IPS-NIHi7 (cell line): ENCODE measurements at regions not wholly inside any gene's neighbourhood (a gene's known extent, or its start where the extent isn't known, plus 50 kb on each side); places are given as distances from the start of the nearest gene placed in this dataset.
"Not testable (repeated sequence)": the region's sequence is repeated elsewhere in the genome, so short reads cannot be mapped to it uniquely, and the experiment has no call there.

ENCODE experiments used
- DNase-seq: peaks from one replicate; pipeline ENCODE4 v3.0.0; 2012; ENCODE audit warnings: mixed read lengths; ENCODE audit errors: extremely low spot score

GRCh38 chr3:139134678-139135372, 90.1 kb upstream of the PRR23C start:
- DNase-seq: no peak

- no peak for DNase-seq
These were observed 91.0 kb upstream of the PRR23C start for GRCh38 chr3:139135657-139136056.

GRCh38 chr3:139136469-139137202, 91.9 kb upstream of the PRR23C start:
- no peak for DNase-seq

GRCh38 chr3:139140553-139140952, 95.9 kb upstream of the PRR23C start:
- DNase-seq: no peak

- DNase-seq: not testable (repeated sequence)
These were observed 101.3 kb upstream of the PRR23C start for GRCh38 chr3:139145980-139146379.

GRCh38 chr3:139151530-139151929, 106.8 kb upstream of the PRR23C start:
- no peak for DNase-seq

GRCh38 chr3:139153434-139153833, 108.7 kb upstream of the PRR23C start:
- DNase-seq: not testable (repeated sequence)

- DNase-seq: no peak
These were observed 112.7 kb upstream of the PRR23C start for GRCh38 chr3:139157161-139157932.

- DNase-seq: no peak
These were observed 114.7 kb upstream of the PRR23C start for GRCh38 chr3:139159356-139159755.

GRCh38 chr3:139173372-139174108, 128.8 kb upstream of the PRR23C start:
- DNase-seq: no peak

GRCh38 chr3:139180489-139180888, 135.8 kb upstream of the PRR23C start:
- no peak for DNase-seq

GRCh38 chr3:139182143-139182542, 137.5 kb upstream of the PRR23C start:
- no peak for DNase-seq

GRCh38 chr3:139182598-139182997, 137.9 kb upstream of the PRR23C start:
- no peak for DNase-seq

GRCh38 chr3:139185527-139185926, 140.8 kb upstream of the PRR23C start:
- DNase-seq: no peak

- no peak for DNase-seq
These were observed 142.5 kb upstream of the PRR23C start for GRCh38 chr3:139187154-139187553.

GRCh38 chr3:139187648-139188047, 143.0 kb upstream of the PRR23C start:
- no peak for DNase-seq

- DNase-seq: no peak
These were observed 145.3 kb upstream of the PRR23C start for GRCh38 chr3:139189943-139190342.

GRCh38 chr3:139194421-139194820, 149.4 kb upstream of the MRPS22 start:
- not testable (repeated sequence) for DNase-seq

GRCh38 chr3:139196146-139196545, 147.7 kb upstream of the MRPS22 start:
- DNase-seq: not testable (repeated sequence)

- DNase-seq: no peak
These were observed 146.6 kb upstream of the MRPS22 start for GRCh38 chr3:139197251-139197650.

- no peak for DNase-seq
These were observed 145.6 kb upstream of the MRPS22 start for GRCh38 chr3:139198186-139198585.

GRCh38 chr3:139198929-139199328, 144.9 kb upstream of the MRPS22 start:
- no peak for DNase-seq
